GM21423 (cell line): ENCODE measurements at regions not wholly inside any gene's neighbourhood (a gene's known extent, or its start where the extent isn't known, plus 50 kb on each side); places are given as distances from the start of the nearest gene placed in this dataset.

Experiments
- ATAC-seq: cut with Tn5 transposase; IDR thresholded peaks from one replicate; pipeline ENCODE4 v1.9.1; 2021; ENCODE audit warnings: mild to moderate bottlenecking, moderate library complexity; ENCODE audit not compliant: unreplicated experiment

DNA sequence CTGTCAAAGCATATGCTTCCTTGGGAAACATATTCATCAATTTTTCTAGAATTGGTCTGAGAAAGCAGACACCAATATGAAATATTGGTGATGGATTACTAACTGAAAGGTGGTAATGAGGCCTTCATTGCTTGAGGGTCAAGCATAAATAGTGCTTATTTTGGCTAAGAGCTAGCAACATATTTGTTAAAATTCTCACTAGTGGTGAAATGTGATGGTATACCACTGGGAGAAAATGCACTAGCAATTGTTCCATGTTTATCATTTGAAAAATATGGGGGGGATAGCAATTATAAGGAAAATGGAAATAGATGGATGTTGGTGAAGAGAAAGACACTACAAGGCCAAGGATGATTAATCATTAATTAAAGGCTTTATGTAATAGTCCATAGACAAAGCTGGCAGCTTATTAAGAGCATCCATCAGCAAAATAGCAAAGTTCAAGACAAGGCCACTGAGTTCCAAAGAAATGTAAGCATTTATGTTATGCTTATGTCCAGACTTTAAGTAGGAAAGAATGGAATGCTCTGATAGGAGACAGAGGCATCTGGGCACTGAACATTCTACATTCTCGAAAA, 253.7 kb upstream of the PRDM9 start:
- no peak for ATAC-seq

DNA sequence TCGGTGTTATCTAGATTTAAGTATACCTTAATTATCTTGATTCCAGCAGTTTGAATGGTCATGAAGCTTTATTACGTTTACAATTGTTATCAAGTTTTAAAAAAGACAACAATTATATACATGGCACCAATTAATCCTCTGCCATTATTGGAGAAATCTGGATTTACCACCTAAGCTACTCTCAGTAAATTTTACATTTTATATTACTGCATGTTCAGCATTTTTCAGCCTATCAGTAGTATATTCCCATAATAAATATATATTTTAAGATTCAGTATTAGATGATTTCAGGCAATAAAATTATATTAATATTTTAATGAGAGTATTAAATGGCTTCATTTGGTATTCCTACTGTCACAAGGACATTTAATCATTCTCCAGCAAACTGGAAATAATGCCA, 264.5 kb upstream of the PRDM9 start:
- ATAC-seq, result no peak

DNA sequence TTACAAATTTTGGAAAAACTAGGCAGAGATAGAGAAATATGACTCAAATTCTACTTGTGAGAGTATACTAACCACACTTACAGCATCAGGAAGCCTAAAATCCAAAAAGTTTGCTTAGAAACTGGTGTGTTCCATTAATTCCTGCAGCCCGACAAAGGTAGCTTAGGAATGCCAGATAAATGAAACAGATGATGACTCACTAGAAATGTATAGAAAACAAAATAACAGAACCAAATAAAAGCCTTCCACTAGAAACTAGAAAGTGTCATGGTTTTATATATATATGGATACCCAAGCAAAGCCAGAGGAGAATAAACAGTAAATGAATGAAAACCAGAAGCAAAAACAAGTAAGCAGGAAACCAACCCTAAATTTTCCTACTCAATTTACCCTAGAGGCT, 272.2 kb upstream of the PRDM9 start:
- no peak for ATAC-seq

DNA sequence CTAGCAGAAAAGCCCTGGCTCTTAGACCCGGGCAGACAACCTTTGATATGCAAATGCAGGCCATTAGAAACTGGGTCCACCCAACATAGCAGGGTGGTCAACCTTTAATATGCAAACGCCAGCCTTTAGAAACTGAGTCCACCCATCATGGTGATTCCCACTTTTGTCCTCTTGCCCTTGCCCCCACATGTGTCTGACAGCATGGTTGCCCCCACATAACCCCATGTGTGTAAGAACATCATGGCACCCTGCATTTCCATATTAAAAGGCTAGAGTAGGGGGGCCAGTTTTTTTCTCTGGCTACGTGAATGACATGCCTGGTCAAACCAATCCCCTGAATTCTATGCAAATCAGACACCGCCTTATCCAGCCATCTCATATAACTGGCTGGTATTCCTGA, 273.2 kb upstream of the PRDM9 start:
- no peak for ATAC-seq

DNA sequence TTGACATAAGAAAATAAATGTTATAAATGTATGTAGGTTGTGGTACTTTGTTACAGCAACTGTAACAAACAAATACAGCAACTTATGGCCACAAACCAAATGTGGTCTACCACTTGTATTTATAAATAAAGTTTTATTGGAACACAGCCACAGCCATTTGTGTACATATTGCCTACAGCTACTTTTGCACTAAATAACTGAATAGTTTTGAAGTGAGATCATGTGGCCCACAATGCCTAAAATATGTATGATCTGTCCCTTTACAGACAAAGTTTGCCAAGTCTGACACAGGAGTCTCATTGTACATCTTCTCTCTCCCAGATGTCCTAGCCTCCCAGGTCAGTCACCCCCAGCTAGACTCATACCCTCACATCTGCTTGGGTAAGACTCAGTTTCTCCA, 283.6 kb upstream of the PRDM9 start:
- no peak for ATAC-seq

DNA sequence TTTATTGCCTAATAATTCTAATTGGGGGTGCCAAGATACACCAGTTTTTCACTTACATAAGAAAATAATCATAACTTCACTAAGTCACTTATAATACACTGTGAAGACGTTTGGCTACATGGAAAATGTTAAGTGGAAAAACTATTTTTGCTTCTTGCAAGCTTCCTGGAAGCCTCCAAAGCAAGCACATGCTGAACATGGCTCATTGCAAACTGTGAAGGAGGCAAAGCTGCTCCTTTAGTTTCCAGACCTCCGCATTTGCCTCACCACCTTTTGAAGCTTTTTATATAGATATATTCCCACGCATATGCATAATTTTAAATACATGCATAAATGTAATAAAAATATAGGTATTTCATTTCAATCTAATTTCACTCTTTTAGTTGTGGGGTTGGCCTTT, 285.6 kb upstream of the PRDM9 start:
- no peak for ATAC-seq

DNA sequence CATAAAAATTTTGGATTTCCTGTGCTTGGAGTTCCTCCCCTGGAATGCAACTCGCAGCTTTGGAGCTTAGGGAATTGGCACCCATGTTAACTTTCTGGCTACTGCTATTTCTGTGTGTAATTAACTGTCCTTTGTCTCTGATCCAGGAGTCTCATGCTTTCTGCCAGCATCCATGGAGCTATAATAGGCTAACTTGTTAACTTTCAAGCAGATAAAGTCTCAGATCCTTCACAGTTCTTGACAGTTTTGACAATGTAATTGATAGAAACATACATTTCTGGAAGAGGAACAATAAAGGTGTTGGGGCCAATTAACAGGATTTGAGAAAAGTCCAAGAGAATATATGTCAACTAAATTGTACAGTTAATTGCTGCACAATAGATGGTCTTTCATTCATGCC, 290.2 kb upstream of the PRDM9 start:
- ATAC-seq, result no peak

DNA sequence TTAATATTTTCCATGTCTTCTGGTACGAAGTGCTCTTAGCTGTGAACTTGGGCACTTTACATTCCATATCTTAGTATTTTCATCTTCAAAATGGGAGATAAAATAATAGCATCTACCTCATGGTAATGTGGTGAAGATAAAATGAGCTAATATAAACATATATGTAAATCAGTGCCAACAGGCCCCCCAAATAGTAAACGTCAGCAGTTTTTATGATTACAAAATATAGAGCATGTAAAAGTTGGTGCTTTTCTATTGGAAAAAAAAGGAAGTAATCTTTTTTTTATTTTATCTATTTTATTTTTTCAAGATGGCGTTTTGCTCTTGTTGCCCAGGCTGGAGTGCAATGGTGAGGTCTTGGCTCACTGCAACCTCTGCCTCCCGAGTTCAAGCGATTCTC, 291.1 kb upstream of the PRDM9 start:
- no peak for ATAC-seq

DNA sequence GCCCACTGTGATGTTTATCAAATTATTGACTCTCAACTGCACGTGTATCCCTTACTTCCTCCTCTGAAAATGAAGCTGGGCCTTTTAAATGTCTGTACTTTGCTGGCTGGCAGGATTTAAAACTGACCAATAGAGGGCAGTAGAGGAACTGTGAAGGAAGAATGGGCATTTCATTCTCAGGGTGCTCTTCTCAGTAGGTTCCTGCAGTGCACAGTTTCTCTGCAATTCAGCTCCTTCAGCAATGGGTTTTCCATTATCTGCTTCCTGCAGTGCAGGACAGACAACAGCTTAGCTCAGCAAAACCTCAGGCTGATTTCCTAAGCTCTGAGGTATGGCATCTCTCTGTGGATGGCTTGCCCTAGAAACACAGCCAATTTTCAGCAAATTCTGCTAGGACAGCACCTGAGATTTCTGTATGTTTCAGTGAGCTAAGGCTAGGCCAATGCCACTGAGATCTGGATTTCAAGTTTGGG, 298.4 kb upstream of the PRDM9 start:
- peak; percentile 82 for ATAC-seq

DNA sequence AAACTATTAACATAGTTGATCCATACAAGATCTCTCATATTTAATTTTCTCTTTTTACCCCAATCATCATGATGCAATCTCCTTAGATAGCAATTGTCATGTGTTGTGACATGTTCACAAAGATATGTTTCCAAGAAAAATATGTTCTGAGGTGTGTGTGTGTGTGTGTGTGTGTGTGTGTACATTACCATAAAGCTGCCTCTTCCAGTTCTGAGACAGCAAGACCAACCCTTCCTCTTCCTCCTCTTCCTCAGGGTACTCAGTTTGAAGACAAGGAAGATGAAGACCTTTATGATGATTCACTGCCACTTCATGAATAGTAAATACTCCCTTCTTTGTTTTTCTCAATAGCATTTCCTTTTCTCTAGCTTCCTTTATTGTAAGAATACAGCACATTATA, 303.3 kb upstream of the PRDM9 start:
- no peak for ATAC-seq

DNA sequence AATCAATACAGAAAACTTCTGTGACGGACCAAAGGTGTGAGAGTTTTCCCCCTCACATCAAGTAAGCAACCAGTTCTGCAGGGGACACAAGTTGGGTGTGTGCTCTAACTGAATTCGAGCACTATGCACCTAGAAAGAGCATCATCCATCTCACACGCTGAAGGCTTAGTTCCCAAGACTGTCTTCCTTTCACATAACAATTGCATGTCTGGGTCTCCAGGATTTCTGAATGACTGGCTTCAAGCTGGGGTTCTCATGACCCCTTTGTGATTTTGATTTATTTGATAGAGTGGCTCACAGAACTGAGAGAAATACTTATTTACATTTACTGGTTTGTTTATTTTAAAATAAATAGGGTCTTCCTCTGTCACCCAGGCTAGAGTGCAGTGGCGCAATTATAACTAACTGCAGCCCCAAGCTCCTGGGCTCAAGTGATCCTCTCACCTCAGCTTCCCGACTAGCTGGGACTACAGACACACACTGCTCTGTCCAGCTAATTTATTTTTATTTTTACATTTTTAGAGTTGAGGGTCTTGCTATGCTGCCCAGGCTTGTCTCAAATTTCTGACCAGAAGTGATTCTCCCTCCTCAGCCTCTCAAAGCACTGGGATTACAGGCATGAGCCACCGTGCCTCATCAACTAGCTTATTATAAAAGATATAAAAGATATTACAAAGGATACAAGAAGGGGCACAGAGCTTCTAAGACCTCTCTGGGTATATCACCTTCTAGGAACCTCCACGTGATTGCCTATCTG, 316.7 kb upstream of the CDH12 start:
- no peak for ATAC-seq

DNA sequence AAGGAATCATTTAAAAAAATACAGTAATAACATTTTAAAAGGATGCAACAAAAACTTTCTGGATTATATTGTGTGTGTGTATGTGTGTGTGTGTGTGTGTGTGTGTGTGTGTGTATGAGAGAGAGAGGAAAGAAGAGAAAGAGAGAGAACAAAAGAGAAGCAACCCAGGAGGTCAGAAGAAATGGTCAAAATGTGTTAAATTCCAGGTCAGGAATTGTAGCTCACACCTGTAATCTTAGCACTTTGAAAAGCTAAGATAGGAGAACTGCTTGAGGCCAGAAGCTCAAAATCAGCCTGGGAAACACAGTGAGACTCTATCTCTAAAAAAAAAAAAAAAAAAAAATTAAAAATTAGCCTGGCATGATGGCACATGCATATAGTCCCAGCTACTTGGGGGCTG, 311.8 kb upstream of the CDH12 start:
- ATAC-seq, result no peak

DNA sequence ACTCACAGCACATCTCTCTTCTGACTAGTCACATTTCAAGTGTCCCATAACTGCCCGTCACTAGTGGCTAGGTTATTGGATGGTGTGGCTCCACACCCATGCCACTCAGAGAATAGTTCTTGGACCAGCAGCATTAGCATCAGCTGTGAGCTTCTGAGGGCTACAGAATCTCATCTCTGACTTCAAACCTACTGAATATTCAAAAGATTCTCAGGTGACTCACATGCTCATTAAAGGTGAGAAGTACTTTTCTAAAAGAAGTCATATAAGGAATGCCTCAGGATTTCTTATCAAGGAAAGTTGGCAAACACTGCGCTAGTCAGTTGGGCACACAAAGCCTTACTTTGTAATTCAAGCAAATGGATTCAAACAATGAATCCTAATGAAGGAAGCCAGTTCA, 305.0 kb upstream of the CDH12 start:
- ATAC-seq, result no peak

DNA sequence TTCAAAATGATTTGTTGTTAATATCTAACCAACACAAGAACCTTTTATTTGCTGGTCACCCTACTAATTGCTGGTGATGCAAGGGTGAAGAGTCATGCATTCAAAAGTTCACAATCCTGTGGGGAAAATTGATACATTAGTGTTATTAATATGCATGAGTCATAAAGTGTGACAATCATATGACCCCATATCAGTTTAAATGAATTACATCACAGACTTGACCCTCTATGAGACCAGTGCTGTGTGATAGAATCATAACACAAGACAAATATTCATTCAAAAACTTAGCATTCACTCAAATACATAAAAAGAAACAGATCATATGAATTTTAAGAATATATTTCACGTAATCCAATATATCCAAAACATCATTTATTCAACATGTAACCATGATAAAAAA, 304.6 kb upstream of the CDH12 start:
- no peak for ATAC-seq

DNA sequence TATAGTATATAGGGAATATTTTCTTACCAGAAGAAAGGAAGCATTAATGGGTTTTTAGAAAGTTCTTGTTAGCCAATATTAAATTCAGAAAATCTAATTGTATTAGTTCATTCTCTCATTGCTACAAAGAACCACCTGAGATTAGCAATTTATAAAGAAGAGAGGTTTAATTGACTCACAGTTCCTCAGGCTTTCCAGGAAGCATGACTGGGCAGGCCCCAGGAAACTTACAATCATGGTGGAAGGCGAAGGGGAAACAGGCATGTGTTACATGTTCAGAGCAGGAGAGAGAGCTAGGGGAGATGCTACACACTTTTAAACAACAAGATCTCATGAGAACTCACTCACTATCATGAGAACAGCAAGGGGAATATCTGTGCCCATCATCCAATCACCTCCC, 304.0 kb upstream of the CDH12 start:
- no peak for ATAC-seq

DNA sequence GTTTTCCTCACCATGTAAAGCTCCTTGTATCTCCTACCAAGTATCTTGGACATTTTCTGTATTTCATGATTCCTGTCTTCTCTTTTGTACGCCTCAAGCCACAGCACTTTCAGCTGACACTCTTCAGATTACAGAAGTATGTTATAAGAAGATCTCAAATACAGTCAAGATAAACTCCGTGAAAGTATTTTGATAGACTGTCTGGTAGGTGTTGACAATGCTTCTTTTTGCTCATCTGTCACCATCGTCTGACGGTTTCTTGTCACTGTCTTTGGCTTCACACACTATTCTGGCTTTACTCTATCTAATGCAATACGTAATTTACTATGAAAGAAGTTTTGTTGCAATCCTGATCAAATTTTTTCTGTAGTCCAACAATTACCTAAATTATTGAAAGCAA, 294.5 kb upstream of the CDH12 start:
- ATAC-seq, result no peak

DNA sequence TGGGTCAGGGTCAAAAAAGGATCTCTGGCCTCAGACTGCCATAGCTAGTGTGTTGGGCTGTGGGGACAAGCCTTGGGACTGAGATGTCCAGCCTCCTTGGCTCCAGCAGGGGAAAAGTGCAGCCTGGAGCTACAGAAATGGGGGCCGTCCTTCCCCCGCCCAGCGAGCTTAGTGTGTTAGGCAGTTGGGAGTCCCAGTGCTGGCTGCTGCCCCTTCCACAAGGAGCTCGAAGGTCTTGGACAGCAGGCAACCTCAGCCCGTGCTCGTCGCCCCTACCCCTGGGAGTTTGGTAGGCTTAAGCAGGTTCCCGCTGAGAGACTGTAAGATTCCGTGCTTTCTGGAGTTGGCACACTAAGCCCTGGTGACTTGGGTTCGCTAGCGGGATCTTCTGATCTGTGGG, 293.0 kb upstream of the CDH12 start:
- ATAC-seq, result no peak

DNA sequence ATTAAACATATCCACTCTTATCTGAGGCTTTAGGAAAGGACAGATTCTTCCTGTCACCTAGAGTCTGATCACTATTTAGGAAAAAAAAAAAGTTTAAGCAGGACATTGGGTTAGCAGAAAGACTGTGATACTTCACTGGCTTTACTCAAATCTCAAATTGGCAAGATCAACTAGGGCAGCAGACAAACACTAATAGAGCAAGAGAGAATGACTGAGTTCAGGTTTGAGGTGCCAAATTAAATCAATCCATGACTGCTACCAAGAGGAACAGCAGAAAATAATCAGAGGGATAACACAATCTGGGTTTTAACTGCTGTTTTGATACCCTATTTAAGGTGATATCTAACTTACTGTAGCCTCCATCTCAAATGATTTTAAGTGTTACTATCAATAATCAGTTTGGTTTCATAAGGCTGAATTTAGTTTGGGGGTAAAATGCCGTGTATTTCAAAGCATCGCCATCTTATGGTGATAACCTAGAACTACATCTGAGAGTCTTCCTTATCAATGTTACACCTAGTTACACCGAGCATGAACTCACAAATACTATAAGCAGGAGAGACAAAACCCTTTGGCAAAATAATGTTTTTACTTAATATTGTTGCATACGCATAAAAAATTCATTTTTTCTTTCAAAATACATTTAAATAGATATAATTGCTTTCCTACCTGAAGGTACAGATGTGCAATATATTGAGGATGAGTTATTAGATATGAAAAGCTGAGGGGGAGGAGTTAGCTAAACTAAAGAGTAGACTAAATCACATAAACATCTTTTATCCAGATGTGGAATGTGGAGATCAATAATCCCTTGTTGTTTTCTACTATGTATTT, 286.4 kb upstream of the CDH12 start:
- ATAC-seq, result peak; percentile 62

DNA sequence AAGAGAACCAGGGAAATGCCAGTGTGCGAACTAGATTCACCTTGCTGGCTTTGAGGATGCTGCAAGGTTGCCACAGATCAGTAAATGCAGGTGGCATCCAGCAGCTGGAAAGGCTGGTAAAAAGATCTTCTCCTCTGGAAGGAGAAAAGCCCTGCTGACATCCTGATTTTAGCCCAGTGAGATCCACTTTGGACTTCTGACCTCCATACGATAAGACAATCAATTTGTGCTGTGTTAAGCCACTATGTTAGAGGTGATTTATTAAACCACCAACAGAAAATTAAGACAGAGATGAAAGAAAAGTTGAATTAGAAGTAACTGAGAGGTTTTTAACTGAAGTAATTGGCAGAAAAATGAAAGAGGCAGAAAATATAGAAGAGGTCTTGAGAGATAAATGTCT, 283.8 kb upstream of the CDH12 start:
- no peak for ATAC-seq

DNA sequence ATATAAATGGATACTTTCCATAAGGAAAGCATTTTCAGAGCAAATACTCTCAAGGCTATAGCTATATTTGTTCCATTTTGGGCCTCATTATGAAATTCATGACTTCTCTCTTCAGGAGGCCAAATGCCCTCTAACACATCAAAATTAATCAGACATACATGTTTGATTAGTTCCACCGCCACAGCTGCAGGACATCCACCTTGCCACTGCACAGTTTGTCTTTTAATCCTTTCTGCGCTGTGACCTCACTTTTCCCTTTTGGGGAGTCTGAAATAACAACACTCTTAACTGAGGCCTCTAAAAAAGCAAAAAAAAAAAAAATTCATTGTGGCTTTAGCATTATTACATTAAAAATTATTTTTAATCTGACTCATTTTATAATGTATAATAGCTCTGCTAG, 279.1 kb upstream of the CDH12 start:
- no peak for ATAC-seq

DNA sequence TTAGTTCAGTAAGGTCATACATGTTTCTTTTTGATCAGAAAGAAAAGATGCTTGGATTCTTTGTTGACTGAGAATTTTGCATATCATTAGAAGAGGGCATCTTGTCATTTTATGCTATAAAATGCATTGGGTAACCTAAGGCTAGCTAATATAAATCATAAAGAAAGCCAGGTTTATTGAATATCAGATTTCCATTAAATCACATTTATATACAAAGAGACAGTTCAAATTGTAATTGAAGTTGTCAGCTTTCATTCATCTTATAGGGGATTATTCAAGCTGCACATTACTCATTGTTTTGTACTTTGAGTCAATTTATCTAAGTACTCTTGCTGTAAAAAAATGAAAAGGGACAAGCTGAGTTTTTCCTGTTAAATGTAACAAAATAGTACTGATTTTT, 259.1 kb upstream of the CDH12 start:
- no peak for ATAC-seq

DNA sequence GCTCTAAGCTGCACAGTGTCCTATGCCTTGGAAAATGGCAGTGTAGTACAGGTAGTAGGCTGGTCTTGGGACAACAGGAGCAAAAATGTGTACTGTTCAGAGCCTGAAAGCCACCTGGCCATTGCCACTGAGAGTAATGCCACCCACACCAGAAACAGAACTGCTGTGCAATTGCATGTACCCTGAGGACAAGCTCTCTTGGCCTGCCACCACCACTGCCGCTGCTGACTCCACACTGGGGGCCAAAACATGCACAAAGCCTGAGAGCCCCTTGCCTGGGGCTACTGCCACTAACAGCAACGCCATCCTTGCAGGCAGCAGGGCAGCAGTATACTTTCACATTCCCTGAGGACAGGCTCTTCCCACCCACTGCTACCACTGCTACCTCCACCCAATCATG, 251.9 kb upstream of the CDH12 start:
- ATAC-seq, result no peak
